Endometrium (tissue), 2 donors: ENCODE measurements at regions not wholly inside any gene's neighbourhood (a gene's known extent, or its start where the extent isn't known, plus 50 kb on each side); places are given as distances from the start of the nearest gene placed in this dataset.
"Not testable (repeated sequence)": the region's sequence is repeated elsewhere in the genome, so short reads cannot be mapped to it uniquely, and the experiment has no call there.

Source experiments
- FAIRE-seq: peaks from 2 replicates; lab custom pipeline; 2012; peaks lifted over from hg19 to GRCh38; lab: Jason Lieb, UNC
- donor health status: control.
- donor health status: control.

DNA sequence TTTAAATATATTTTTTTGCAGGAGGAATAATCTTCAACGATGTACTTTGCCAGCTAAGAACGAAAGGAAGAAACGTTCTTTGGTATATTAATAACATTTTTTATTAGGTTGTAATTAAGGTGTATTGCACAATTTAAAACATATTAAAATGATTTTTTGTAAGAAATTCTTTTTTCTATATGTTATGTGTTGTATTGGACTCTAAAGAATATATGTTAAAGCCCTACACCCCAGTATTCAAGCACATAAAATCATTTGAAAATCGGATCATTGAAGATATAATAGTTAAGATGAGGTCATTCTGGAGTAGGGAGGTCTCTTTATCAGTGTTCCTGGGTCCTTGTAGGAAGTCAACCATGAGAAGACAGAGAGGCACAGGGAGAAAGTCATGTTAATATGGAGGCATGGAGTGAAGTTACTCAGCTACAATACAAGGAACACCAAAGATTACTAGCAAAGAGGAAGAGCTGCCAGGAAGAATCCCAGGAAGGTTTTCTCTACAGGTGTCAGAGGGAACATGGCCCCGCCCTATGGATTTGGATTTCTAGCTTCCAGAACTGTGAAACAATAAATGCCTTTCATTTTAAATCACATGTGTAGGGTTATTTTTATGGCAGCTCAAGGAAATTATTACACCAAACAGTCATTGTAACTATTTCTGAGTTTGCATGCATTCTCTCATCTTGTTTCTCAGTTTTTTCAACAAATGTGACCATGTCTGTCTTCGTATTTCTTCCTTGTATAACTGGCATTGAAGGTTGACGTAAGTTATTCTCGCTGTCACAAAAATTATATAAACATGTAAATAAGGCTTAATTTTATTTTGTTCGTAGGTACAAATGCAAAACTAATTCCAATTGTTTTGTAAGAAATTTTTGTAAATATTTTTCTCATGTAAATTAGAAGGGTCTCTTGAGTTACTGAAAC, 75.4 kb upstream of the VPREB1 start:
- no peak for FAIRE-seq

DNA sequence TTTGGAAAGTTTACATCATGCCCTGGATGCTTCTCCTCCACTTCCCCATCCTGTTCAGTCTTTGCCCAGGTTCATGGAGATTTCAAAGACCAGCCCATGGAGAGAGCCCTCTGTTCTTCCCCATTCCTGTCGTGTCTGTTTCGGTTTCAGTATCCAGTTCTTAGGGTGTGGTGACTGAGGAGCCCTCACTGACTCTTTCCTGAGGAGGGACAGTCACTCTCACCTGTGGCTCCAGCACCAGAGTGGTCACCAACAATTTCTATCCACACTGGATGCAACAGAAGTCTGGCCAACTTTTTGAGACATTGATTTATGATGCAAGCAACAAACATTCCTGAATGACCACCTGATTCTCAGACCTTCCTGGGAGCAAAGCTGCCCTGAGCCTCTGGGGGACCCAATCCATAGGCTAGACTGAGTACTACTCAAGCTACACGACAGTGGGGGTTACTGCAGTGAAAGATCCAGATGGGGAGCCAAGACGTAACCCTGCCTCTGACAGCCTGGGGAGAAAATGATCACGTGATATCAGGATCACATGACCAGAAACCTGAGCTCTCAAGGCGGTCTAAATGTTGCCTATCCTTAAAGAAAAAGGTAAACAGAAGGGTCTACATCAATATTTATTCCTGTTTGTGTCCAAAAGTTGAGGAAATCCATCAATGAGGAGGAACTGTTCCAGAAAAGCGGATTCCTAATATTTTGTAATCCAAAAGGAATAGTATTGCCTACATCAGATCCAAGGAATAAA, 76.2 kb upstream of the VPREB1 start:
- FAIRE-seq: no peak

DNA sequence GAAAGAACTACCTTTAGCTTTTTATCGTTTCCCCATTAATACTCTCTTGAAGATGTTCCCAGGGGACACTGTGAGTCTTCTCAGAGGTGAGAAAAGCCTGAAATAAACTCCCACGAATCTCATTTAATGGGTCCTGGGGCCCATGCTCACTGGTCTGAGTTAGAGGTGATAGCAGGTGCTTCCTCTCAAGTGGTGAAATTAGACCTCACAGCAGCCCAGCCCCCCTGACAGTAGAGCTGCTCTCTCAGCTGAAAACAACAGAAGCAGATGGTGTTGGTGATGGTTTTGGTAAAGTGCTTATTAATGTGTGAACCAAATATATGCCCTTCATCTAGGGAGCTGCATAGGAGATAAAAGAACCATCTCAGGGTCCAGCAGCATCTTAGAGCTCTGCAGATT, 76.8 kb upstream of the VPREB1 start:
- no peak for FAIRE-seq

DNA sequence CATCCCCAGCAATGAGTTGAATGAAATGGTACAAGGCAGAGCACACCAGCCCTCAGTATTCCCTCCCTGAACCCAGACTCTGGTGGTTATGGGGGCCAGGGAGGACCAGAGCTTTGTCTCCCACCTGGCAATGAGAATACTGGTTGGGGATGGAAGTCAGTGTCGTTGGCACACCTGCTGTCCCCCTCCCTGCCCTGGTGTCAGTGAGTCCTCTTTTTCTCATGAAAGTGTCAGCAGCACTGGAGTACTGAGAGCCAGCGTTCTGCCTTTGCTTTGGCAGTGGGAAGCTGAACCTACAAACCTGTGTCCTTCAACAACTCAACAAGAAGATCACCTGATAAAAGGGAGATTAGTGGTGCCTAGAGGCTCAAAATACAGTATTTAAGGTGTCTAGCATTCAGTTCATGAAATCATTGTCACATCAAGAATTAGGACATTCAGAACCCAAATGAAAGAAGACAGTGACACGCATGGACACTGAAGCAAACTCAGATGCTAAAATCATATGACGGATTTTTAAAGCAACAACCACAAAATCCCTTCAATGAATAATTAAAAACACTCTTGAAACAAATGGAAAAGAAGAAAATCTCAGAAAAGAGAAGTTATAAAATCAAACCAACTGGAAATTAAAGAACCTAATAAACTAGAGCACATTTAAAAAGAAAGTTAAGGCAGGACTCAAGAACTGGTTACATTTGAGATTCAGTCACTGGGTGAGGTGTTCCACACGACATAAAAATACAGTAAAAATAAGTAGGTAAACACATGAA, 77.5 kb upstream of the VPREB1 start:
- no peak for FAIRE-seq

DNA sequence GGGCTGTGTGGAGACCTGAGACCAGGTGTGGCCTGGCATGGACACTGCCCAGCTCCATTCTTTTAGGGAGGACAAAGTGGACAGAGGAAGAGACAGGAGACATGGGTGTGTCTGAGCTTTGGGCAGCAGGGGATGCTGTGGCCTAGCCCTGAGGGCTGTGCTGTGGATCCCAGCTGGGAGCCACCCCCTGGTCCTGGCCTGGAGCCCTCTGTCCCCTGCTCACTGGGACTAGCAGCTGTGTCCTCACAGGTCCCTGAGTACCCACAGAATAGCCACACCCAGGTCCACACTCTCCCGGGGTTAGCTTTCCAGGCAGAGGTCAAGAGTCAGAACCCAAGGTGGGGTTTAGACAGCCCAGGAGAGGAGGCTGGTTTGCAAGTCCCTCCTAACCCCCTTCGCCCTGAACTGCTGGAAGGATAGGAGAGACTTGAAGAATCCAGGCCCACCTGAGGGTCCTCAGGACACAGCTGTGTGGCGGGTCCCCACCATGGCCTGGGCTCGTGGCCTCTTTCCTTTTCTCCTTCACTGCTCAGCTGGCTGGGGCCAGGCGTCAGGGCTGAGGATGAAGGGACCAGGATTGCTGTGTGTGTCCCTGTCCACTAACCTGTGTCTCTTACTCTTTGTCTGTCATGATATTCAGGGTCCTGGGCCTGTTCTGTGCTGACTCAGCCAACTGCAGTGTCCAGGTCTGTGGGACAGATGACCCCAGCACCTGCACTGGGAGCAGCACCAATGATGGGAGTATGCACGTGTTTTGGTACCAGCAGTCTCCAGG, 78.5 kb upstream of the VPREB1 start:
- FAIRE-seq: no peak

DNA sequence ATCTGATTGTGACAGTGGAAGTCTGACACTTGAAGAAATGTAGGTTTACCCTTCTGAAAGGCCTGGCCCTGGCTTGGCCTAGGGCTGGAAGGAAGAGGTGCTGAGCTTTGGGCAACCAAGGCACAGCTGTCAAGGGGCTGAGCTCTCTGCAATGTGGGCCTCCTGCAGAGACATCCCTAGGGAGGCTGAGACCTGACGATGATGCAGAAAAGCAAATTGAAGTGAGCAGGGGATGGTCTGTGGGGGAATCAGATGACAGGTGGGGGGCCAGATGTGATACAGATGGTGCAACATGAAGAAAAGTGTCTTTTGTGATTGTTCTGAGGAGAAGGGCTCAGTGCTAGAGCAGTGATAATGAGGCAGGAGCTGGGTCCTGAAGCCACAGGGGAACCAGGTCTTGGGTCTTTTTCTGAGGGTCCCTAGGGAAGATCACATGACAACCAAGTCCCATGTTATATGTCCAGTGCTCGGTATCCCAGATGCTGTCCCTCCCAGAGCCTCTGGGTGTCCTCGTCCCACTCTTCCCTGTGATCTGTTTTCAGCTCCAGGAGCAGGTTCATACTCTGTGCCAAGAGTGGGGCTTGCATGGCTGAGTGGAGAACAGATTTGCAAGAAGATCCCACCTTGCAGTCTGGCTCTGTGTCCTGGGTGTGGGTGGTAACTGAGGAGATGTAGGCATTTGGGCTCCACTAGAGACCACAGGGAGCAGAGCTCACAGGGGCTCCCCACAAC, 79.9 kb upstream of the VPREB1 start:
- FAIRE-seq: no peak

DNA sequence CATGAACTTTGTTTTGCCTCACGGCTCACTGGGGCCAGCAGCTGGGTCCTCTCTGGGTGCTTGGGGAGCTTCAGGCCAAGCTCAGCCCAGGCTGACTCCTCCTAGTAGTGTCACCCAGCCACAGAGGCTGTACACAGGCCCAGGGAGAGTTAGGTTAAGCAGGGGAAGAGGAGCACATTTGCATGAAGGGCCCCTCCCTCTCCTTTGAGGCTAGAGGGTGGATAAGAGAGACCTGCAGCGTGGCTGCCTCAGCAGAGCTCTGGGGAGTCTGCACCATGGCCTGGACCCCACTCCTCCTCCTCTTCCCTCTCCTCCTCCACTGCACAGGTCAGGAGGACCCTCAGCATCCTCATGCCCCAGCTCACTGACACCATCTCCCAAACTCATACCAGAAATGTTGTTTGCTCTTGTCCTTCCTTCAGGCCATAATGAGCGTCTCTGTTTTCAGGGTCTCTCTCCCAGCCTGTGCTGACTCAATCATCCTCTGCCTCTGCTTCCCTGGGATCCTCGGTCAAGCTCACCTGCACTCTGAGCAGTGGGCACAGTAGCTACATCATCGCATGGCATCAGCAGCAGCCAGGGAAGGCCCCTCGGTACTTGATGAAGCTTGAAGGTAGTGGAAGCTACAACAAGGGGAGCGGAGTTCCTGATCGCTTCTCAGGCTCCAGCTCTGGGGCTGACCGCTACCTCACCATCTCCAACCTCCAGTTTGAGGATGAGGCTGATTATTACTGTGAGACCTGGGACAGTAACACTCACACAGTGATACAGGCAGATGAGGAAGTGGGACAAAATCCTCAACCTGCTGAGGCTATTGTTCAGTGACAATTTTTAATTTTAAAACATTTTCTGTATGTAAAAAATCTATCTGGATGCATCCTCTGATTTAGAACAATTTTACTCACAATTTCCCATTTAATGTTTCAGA, 82.4 kb upstream of the VPREB1 start:
- FAIRE-seq: no peak

DNA sequence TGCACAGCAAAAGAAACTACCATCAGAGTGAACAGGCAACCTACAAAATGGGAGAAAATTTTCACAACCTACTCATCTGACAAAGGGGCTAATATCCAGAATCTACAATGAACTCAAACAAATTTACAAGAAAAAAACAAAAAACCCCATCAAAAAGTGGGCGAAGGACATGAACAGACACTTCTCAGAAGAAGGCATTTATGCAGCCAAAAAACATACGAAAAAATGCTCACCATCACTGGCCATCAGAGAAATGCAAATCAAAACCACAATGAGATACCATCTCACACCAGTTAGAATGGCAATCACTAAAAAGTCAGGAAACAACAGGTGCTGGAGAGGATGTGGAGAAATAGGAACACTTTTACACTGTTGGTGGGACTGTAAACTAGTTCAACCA, 83.8 kb upstream of the VPREB1 start:
- FAIRE-seq: not testable (repeated sequence)

DNA sequence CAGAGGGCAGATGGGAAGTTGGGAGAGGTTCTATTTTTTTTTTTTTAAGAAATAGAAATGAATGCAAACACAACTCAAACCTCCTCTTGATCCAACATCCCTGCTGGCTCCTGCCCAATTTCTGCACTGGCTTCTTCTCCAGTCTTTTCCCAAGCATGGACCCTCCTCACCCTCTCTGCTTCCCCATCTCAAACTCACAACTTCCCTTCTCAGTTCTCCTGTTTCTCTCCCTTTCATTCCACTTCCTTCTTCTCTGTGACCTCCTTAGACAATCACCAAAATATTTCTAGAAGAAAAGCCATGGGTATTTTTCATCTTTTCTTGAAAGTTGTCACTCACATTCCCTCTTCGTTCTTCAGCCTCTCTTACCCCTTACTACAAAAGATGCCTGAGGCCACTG, 85.2 kb upstream of the VPREB1 start:
- FAIRE-seq: no peak

DNA sequence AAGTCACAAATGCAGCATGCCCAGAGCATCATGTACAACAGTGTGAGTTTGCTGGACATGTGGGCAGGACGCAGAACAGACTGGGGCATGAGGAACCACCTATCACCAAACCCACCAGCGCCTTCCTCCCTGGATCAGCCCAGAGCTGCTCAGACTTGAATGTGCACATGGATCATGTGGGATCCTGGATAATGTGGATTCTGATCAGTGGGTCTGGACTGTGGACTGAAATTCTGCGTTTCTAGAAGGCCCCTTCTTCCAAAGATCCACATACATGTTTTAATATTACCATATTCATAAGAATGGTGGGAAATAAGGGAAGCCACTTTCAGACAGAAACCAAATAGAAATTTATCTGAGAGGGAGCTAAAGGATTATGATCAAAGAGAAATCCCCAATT, 85.6 kb upstream of the VPREB1 start:
- FAIRE-seq: no peak

DNA sequence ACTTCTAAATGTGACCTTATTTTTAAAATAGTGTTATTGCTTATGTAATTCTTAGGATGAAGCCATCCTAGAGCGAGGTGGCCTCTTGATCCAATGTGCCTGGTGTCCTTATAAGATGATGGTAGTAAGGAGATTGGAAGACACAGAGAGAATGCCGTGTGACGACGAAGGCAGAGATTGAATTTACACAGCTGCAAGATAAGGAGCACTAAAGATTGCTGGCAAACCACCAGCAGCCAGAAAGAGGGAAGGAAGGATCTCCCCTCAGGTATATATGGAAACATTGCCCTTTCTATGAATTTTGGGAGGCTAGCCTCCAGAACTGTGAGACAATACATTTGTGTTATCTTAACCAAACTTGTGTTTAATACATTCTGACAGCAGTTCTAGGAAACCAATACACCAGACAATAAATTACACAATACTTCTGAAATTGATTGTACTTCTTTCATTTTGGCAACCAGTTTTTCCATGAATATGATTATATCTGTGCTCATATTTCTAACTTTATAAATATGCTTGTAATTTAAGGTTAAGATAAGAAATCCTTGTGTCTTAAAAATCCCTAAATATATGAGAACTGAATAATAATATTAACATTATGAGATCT, 86.3 kb upstream of the VPREB1 start:
- no peak for FAIRE-seq

DNA sequence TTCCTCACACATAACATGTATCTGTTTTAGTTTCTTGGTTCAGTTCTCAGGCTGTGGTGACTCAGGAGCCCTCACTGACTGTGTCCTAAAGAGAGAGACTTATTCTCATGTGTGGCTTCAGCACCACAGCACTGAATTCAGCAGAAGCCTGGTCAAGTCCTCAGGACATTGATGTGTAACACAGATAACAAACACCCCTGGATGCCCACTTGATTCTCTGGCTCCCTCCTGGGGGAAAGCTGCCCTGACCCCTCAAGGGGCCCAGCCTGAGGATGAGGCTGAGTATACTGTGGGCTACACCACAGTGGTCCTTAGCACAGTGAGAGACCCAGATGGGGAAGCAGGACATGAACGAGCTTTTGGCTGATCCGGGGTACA, 87.2 kb upstream of the VPREB1 start:
- no peak for FAIRE-seq

DNA sequence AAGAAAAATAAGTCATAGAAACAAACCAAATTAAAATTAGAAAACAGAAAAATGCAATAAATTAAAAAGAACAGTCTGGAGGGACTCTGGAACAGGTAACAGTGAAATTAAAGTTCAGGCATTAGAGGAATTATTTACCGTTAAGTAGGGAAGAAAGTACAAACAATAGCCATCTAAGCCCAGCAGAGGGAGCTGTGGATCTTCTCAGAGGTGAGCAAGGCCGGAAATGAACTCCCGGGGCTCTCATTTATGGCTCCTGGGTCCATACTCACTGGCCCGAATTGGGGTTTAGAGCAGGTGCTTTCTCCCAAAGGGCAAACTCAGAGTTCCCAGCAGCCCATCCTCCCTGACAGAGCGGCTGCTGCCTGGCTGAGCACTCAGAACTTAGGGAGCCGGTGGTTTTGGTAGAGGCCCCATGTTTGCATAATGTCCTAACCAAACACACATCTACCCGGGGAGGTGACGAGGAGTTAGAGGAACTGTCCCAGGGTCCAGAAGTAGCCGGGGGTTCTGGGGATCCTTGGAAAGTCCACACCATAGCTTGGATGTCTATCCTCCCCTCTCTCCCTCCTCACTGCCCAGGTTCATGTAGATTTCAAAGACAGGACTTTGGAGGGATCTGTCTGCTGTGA, 87.8 kb upstream of the VPREB1 start:
- FAIRE-seq: no peak

DNA sequence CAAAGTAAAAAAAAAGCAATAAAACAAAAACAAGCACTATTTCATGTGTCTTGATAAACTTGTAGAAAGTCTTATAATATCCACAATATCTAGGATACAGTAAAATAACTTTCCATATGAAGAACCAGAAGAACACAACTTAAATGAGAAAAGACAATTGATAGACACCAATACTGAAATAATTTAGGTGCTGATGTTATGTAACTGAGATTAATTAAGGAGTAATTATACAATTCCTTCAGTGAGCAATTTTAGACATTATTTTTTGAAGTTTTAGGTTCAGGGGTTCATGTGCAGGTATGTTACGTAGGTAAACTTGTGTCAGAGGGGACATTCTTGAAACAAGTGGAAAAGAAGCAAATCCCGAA, 88.3 kb upstream of the VPREB1 start:
- no peak for FAIRE-seq

DNA sequence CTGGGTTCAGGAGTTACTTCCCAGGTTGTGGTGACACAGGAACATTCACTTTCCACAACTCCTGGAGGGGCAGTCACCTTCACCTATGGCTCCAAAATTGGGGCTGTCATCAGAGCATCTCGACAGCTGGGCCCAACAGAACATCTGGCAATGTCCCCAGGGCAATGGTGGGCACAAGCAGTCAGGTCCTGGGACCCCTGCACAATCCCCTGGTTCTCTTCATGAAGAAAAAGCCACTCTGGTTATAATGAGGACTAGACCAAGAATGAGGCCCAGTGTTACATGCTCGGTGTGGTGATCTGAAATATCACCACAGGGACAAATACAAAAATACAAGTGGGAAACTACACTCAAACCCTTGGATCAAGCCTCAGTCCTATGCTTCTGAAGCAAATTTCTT, 89.0 kb upstream of the VPREB1 start:
- no peak for FAIRE-seq

DNA sequence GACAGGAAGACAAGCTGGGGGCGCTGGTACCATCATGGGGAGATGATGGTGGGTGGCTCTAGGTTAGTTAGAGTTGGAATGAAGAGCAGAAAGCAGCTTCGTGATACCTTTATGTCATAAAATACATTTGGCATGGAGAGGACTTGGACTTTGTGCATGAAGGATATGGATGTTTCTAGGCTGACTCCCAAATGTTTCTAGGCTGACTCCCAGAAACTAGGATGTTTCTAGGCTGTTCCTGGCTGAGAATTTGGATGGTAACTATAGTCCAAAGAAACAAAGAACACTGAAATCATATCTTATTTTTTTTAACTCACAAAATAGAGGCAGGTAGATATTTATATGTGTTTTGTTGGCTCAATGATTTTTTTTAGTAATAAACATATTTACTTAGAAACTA, 89.4 kb upstream of the VPREB1 start:
- no peak for FAIRE-seq

DNA sequence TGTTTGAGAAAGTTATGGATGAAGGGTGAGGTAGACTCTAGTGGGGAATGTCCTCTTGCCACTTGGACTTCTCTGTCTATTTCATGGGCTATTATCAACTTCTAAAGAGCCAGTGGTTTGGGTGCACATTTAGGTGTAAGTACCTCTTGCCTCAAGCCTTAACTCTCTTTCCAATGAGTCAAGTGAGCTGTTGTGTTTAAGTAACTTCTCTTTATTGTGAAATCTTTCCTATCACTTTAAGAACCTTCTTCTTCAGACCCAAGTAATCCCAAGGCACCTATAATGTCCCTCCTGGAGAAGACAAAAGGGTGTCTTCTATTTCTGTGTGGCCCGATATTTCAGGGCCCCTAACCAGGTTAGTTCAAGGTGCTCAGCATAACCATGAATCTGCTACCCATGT, 90.5 kb upstream of the VPREB1 start:
- no peak for FAIRE-seq

DNA sequence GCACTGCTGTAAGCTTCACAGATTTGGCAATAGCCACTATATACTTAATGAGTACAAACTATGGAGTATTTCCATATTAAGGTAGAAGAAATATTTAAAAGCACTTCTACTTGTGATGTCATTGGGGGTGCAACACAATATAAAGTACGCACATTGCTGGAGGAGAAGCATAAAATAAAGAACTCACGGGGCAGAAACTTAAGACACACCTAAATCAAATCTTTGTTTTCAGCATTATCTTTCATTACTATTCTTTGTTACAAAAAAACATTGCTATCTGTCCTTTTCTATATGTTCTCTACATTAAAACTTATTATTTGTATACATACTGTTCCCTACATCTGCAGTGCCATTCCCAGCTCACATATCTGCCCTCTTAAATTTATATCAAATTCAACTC, 93.3 kb upstream of the VPREB1 start:
- FAIRE-seq: no peak

DNA sequence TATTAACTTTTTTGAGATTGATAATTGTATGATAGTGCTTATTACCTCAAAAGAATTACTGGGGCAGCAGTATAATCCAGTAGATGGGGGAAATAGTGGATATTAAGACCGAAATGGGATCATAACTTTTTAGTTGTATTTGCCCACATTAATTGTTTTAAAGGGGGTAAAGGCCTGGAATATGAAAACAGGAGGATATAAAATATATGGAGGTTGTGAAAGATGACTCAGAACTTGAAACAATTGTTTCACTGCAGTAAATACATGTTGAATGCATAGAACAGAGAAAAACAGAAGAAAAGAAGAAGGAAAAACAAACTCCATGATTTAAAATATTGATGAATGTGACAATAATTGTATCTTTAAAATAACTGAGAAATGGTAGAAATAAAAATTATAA, 94.1 kb upstream of the VPREB1 start:
- FAIRE-seq: no peak
